CD4-positive, alpha-beta T cell treated with Interleukin-6 for 4 hours (primary cell): ENCODE measurements at regions not wholly inside any gene's neighbourhood (a gene's known extent, or its start where the extent isn't known, plus 50 kb on each side); places are given as distances from the start of the nearest gene placed in this dataset.
A peak's percentile ranks its signal among the peaks of the same experiment; 100 is the strongest.
"Not testable (repeated sequence)": the region's sequence is repeated elsewhere in the genome, so short reads cannot be mapped to it uniquely, and the experiment has no call there.

Experiments used
- DNase-seq: peaks from one replicate; pipeline ENCODE4 v3.0.0-alpha.2; 2020; ENCODE audit warnings: mixed read lengths

GRCh38 chr1:101185421-101185820, 51.4 kb upstream of the S1PR1 start:
- DNase-seq, result no peak

GRCh38 chr1:101183388-101183699, 53.5 kb upstream of the S1PR1 start:
- DNase-seq, result no peak

DNA sequence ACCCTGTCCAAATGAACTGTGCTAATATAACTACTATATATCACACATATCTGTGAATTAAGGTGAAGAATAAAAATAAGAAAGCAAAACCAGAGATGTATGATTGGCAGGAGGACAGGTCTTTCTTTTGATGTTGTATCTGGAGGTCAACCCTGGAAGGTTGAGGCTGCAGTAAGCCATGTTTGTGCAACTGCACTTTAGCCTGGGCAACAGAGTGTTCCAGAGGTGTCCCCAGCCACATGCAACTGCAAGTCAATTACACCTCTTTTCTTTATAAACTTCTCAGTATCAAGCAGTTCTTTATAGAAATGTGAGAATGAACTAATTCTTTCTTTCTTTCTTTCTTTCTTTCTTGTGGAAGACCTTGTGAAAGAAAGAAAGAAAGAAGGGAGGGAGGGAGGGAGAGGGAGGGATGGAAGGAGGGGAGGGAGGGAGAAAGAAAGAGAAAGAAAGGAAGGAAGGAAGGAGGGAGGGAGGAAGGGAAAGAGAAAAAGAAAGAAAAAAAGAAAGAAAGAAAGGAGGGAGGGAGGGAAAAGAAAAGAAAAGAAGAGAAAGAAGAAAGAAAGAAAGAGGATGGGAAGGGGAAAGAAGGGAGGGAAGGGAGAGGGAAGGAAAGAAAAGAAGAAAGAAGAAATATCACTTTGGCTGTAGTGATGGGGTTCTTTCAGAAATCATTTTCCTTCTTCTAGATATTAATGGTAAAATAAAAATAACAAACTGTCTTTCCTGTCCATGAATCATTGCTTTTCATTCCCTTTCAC, 54.0 kb upstream of the S1PR1 start:
- DNase-seq, result no peak

DNA sequence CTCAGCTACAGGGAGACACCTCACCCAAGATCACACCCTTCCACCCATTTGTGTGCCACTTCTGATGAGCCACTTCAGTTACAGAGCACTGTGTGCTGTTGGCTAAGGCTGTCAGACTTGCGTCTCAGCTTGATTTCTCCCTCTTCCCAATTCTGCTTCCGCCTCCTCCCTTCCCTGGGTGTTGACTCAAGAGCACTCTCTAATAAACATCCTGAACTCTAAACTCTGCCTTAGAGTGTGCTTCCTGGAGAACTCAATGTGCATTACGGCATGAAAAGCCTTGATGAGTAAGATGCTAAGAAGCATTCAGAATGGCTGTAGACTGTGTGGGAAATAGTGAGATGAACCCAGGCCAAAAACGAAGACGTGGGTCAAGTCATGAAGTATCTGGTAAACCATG, 54.9 kb upstream of the S1PR1 start:
- no peak for DNase-seq

GRCh38 chr1:101178688-101179491, 57.9 kb upstream of the S1PR1 start:
- DNase-seq, result peak; percentile 29

DNA sequence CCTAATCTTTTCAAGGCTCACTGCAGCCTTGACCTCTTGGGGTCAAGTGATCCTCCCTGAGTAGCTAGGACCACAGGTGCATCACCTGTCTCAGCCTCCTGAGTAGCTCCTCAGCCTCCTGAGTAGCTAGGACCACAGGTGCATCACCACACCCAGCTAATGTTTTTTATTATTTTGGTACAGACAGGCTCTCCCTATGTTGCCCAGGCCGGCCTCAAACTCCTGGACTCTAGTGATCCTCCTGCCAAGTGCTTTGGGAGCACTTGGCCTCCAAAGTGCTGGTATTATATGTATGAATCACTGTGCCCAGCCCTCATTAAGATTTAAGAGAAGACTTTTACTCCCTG, 58.5 kb upstream of the S1PR1 start:
- DNase-seq, result no peak

GRCh38 chr1:101175886-101176285, 60.9 kb upstream of the S1PR1 start:
- DNase-seq, result no peak

GRCh38 chr1:101175466-101175865, 61.4 kb upstream of the S1PR1 start:
- no peak for DNase-seq

- no peak for DNase-seq
Observed at GRCh38 chr1:101174722-101175121, 62.1 kb upstream of the S1PR1 start.

DNA sequence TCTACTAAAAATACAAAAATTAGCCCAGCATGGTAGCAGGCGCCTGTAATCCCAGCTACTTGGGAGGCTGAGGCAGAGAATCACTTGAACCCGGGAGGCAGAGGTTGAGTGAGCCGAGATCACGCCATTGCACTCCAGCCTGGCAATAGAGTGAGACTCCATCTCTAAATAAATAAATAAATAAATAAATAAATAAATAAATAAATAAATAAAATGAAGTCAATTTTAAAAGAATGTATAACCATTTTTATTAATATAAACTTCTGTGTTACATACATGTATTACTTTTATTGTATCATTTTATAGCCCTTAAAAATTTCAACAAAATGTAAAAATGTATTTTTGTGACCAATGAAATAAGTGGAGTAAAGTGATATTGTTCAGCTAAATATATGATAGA, 62.5 kb upstream of the S1PR1 start:
- DNase-seq, result not testable (repeated sequence)

GRCh38 chr1:101170506-101171050, 66.2 kb upstream of the S1PR1 start:
- no peak for DNase-seq

DNA sequence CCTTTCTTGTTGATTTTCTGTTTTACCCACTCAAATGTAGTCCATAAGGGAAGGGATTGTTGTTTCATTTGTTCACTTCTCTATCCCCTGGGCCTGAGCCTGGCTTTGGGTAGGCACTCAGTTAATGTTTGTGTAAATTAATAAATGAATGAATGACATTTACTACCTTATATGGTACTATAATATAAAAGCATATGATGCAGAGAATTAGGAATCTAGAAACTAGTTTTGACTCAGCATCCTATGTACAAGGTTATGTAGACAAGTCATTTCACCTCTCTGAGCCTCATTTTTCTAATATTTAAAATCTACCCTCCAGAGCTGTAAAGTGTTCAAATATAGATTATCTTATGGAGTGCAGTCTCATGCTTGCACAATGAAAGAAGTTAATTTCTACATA, 68.9 kb upstream of the S1PR1 start:
- no peak for DNase-seq

DNA sequence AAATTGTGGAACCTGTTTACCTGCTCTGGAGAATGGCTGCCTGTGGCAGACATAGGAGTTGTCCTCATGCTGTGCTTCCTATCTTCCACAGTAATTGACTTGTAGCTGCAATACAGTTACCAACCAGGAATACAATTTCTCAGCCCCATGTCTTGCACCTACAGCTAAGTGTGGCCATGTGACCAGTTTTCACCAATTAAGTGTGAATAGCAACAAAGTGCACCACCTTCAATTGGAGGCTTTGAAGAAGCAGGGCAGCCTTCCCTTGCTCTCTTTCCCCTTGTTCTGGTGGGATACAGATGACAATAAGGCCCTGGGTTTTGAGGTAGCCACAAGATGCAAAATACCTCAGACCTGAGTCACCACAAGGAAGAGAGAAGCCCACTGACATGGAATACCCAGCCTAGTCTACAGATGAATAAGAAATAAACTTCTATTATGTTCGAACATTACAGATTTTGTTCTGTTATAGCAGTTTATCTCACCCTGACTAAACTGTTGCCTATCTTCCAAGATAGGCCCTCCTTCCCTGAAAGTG, 70.2 kb upstream of the S1PR1 start:
- no peak for DNase-seq

- DNase-seq, result no peak
Observed at GRCh38 chr1:101165954-101166353, 70.9 kb upstream of the S1PR1 start.

GRCh38 chr1:101165532-101165931, 71.3 kb upstream of the S1PR1 start:
- DNase-seq, result no peak

- no peak for DNase-seq
Observed at GRCh38 chr1:101164776-101165175, 72.0 kb upstream of the S1PR1 start.

- DNase-seq, result no peak
Observed at GRCh38 chr1:101162736-101163735, 73.8 kb upstream of the S1PR1 start.

- DNase-seq, result no peak
Observed at GRCh38 chr1:101162300-101162699, 74.5 kb upstream of the S1PR1 start.

DNA sequence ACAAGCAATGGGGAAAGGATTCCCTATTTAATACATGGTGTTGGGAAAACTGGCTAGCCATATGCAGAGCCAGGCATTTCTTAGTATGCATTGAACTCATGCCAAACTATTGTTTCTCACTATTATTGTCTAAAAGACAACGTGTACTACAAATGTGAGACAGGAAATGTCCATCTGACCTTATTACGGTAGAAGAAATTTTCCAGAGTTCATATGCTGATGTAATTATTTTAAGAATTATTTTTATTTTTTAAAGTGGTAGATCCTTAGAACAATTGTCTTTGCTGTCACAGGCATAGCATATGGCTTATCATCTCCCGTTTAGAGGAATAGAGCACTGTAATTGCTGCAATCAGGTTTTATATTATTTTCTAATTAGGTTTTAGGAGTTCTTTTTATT, 75.2 kb upstream of the S1PR1 start:
- DNase-seq, result no peak

DNA sequence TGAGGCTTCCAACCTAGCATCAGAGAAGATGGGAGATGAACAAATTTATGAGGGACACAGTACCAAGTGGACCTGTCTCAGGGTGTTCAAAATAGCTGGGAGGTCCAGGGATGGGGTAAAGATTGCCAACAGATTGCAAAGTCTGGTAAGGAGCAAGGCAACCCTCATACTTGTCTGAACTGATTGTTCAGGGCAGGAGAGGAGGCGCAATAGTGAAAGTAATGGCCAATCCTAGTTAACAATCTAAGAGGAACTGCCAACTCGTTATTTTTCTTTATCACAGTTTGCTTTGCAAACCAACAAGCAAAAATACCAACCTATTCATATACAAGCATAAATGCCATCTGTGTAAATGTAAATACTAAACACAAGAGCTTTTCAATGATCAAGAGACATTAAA, 78.4 kb upstream of the S1PR1 start:
- no peak for DNase-seq

- DNase-seq, result no peak
Observed at GRCh38 chr1:101154547-101154946, 82.3 kb upstream of the S1PR1 start.

GRCh38 chr1:101153692-101154091, 83.1 kb upstream of the S1PR1 start:
- DNase-seq, result no peak

DNA sequence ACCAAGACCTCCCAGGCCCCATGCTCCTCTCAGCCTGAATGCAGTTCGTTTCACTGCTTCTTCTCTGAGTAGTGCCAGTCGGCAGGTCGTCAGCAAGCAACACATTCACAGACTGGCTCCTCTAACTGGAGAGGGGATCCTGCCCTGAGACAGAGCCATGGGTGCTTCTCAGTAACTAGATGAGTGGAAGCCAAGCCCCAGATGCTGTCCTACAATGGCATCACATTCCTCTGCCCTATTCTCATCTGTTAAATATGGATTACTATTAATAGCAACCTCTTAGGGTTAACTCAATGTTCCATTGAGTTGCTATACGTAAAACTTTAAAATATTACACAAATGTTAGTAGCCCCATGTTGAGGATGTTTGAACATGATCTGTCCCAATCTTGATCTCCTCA, 84.2 kb upstream of the S1PR1 start:
- DNase-seq, result no peak
